HepG2 (cell line): ENCODE measurements at regions not wholly inside any gene's neighbourhood (a gene's known extent, or its start where the extent isn't known, plus 50 kb on each side); places are given as distances from the start of the nearest gene placed in this dataset.

Source experiments
- CTCF ChIP-seq: sonication (generic); formaldehyde crosslinking; IDR thresholded peaks from 2 replicates; pipeline ENCODE4 v1.5.0; 2020; ENCODE audit warnings: mild to moderate bottlenecking, missing genetic modification reagents, moderate library complexity
- SNRNP70 ChIP-seq: fragments of 200-400 bp; formaldehyde crosslinking; IDR thresholded peaks from 2 replicates; pipeline ENCODE4 v1.6.1; 2017; ENCODE audit warnings: mild to moderate bottlenecking, low read depth, low read length, moderate library complexity
- ZNF275 ChIP-seq: sonication (generic); formaldehyde crosslinking; IDR thresholded peaks from 2 replicates; pipeline ENCODE4 v1.8.0; 2022; ENCODE audit warnings: missing genetic modification reagents, mild to moderate bottlenecking, inconsistent platforms, borderline replicate concordance
- ZZZ3 ChIP-seq: sonication (generic); formaldehyde crosslinking; IDR thresholded peaks from 2 replicates; pipeline ENCODE4 v1.4.0; 2020; ENCODE audit warnings: missing genetic modification reagents, mild to moderate bottlenecking, borderline replicate concordance

GRCh38 chr6:6730831-6731230, 142.3 kb downstream of the LY86 start:
- no peak for TF ChIP-seq ZNF275 (CRISPR knock-in tag)
- TF ChIP-seq CTCF (CRISPR knock-in tag) = no peak
- no peak for TF ChIP-seq SNRNP70
- no peak for TF ChIP-seq ZZZ3 (CRISPR knock-in tag)
